GM21825 (cell line): ENCODE measurements at regions not wholly inside any gene's neighbourhood (a gene's known extent, or its start where the extent isn't known, plus 50 kb on each side); places are given as distances from the start of the nearest gene placed in this dataset.
"Not testable (repeated sequence)": the region's sequence is repeated elsewhere in the genome, so short reads cannot be mapped to it uniquely, and the experiment has no call there.

Source experiments
- ATAC-seq: cut with Tn5 transposase; IDR thresholded peaks from one replicate; pipeline ENCODE4 v1.9.1; 2021; ENCODE audit warnings: mild to moderate bottlenecking, moderate library complexity; ENCODE audit not compliant: unreplicated experiment

DNA sequence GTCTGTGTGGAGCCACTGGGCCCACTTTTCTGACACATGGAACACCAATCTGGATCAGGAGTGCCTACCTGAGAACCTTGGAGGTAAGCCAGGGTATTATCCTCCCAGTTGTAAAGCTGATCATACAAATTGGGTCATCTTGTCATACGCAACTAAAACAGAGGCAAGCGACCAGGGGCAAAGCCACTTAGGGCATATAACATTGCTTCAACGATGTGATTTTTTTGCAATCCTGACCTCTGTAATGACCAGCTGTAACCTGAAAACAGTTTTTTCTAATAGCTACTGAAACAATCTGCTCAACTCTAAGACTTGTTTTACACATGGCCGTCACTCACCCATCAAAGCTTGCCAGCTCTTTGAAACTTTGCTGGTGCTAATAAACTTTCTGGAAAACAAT, 261.5 kb upstream of the AGTR2 start:
- ATAC-seq, result no peak

GRCh38 chrX:115911967-115912366, 258.6 kb upstream of the AGTR2 start:
- no peak for ATAC-seq

DNA sequence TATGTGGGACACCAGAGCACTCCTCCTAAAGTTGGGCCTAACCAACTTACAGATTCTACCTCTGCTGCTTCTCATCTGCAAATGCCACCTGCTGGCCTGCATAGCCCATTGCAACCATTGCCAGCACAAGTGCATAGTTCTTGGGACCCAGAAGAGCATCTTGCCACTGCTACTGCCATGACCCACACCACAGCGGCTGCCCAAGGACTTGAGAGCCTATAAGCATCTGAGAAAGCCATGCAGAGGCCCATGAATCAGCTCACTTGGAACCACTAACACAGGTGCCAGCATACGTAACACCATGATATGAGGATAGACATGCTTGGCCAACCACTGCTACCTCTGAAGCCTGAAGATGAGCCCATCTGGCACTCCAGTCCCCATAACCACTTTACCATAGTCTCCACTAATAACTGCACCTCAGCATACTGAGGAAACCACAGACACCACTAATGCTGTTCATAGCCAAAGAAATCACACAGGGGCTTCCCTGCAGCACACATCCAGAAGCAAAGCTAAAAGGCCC, 258.1 kb upstream of the AGTR2 start:
- ATAC-seq, result peak; percentile 91

- peak; percentile 61 for ATAC-seq
Measured at GRCh38 chrX:115913575-115913974, 257.0 kb upstream of the AGTR2 start.

GRCh38 chrX:115915625-115916024, 254.9 kb upstream of the AGTR2 start:
- not testable (repeated sequence) for ATAC-seq

DNA sequence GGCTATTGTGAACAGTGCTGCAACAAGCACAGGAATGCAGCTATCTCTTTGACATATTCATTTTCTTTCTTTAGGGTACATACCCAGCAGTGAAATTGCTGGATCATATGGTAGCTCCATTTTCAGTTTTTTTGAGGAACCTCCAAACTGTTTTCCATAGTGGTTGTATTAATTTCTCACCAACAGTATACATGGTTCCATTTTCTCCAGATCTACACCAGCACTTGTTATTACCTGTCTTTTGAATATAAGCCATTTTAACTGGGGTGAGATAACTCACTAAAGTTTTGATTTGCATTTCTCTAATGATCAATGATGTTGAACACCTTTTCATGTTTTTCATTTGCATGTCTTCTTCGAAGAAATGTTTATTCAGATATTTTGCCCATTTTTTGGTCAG, 241.1 kb upstream of the AGTR2 start:
- ATAC-seq, result no peak

- no peak for ATAC-seq
Measured at GRCh38 chrX:115936008-115936407, 234.5 kb upstream of the AGTR2 start.

DNA sequence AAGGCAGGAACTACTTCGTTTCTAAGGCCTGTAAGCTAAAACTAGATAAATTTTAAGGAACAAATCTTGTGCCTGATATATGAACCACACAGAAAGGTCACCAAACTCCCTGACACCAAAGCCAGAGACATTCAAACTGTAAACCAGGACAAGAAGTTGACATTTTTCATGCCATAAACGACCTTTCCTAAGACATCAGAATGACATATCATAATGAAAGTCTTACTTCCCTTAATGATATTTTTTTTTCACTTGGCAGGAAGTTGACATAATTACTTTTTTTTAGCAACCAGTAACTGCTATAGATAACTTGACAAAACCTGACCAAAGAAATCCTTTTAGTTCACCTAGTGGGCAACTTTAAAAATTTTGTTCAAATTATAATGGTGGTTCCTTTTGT, 231.5 kb upstream of the AGTR2 start:
- peak; percentile 63 for ATAC-seq

- ATAC-seq, result no peak
Measured at GRCh38 chrX:115939636-115940160, 230.8 kb upstream of the AGTR2 start.

GRCh38 chrX:115940348-115940747, 230.2 kb upstream of the AGTR2 start:
- no peak for ATAC-seq

DNA sequence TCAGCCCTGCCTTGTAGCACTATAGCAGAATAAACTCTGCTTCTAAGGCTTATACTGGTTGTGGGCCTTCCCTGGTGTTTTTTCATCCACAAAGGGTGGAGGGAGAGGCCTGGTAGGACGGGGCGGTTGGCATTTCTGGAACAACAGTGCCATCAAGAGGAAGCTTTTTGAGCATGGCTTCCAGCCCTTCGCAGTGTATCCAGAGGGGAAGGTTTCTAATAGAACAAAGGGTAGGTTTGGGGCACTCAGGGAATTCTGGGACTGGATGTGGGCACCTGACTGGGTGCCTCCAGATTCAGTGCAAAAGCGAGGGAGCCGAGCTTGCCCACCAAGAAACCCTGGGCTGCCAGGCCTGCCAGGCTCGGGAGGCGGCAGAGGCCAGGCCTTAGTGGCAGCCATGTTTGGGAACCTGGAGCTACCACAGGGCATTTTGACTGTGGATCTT, 229.6 kb upstream of the AGTR2 start:
- ATAC-seq, result peak; percentile 71

DNA sequence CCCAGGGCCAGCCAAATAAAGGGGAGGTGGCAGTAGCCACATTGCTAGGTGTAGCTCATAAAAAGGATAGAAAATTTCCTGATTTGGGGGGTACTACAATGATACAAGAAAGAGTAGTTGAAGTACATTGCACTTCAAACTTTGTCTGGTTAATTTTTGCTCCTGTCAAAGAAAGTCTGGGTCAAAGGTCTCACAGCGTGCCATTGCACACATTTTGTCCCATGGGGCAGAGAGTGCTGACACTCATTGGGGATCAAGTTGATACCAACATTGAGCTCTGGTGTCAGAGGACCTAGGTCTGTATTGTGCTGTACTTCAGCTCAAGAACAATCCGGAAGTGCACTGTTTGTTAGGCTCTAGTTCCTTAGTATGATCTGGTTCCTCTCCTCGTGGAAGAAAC, 229.2 kb upstream of the AGTR2 start:
- ATAC-seq, result no peak

- ATAC-seq, result no peak
Measured at GRCh38 chrX:115946059-115946458, 224.5 kb upstream of the AGTR2 start.

DNA sequence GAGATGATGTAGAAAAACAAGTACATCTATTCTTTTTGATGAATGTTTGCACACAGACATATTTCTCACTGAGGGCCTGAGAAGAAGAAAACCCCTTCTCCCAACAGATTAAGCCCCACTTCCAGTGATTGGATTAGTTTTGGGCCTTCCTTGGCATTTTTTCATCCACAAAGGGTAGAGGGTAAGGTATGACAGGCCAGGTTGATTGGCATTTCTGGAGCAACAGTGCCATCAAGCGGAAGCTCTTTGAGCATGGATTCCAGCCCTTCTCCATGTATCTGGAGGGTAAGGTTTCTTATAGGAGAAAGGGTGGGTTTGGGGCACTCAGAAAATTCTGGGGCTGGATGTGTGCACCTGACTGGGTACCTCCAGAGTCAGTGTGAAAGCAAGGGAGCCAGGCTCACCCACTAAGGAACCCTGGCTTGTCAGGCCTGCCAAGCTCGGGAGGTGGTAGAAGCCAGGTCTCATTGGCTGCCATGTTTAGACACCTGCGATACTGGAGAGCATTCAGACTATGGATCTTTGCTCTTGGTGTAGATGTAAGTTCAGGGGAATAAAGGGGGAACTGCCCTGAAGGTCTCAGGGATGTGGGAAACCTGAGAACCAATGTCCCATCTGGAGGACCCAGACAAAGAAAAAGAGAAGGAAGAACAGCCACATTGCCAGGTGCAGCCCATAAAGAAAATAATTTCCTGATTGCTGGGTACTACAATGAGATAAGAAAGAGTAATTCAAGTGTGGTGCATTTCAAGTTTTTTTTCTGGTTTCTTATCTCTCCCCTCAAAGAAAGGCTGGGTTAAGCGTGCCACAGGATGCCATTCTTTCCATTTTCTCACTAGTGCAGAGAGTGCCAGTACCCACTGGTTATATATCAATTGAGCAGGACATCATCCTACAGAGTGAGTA, 222.3 kb upstream of the AGTR2 start:
- no peak for ATAC-seq

GRCh38 chrX:115949900-115950822, 220.4 kb upstream of the AGTR2 start:
- ATAC-seq, result no peak

DNA sequence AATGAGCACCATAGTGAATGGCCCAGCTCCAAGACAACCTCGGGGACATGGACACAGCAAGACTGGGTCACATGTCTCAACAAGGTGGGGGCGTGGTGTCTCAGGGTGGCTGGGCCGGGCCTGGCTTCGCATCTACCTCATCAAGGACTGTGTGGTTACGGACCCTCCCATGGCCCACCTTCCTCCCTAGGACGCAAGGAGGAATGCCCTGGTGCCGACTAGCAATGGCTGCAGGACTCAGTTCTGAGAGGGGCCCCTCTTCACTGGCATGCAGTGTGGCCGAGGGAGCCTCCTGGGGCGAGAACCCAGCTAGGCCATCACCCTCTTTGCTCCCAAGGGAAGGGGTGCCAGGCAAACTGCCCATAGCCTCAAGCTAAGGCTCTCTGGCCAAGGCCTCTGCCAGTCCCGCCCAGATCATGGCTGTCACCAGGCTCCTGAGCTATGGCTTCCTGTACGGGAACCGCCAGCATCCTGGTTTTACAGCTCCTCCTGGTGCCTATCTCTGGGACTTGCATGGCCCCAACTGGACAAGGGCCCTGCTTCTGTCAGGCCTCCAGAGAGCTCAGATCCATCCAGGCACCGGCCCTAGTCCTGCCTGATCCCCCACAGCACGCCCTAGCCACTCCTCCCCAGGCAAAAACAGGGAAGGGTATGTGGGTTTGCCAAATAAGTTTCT, 218.0 kb upstream of the AGTR2 start:
- ATAC-seq, result no peak

- ATAC-seq, result no peak
Measured at GRCh38 chrX:115957862-115958490, 212.6 kb upstream of the AGTR2 start.

DNA sequence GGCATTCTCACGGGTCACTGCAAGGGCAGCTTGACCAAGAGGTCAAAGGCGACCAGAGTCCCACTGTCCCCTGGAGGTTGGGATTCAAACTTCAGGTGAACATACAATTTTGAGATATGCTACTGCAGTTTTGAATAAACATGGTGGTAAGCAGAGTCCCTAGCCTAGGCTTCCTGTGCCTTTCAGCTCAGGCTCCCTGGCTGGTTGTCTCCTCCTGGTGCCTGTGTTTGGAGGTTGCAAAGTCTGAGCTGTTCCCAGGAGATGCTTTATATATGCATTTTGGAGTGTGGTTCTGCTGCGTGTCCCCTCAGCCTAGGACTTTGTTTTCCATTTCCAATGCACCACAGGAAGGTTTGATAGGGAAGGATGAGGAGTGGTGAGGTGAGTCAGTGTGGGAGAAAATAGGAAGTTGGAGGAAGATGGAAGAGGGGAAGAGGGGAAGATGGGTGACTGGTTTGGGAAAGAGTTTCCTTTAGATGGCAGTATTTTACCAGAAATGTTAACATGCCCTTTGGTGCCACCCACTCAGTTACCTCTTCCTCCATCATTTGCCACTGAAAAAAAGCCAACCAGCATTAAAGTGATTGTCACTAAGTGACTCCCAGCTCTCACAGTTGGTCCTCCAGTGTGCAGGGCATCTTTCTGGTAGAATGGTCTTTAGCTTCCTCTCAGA, 211.7 kb upstream of the AGTR2 start:
- no peak for ATAC-seq

GRCh38 chrX:115960440-115961084, 210.0 kb upstream of the AGTR2 start:
- no peak for ATAC-seq
